ENCODE measurements at regions not wholly inside any gene's neighbourhood (a gene's known extent, or its start where the extent isn't known, plus 50 kb on each side); places are given as distances from the start of the nearest gene placed in this dataset.

DNA sequence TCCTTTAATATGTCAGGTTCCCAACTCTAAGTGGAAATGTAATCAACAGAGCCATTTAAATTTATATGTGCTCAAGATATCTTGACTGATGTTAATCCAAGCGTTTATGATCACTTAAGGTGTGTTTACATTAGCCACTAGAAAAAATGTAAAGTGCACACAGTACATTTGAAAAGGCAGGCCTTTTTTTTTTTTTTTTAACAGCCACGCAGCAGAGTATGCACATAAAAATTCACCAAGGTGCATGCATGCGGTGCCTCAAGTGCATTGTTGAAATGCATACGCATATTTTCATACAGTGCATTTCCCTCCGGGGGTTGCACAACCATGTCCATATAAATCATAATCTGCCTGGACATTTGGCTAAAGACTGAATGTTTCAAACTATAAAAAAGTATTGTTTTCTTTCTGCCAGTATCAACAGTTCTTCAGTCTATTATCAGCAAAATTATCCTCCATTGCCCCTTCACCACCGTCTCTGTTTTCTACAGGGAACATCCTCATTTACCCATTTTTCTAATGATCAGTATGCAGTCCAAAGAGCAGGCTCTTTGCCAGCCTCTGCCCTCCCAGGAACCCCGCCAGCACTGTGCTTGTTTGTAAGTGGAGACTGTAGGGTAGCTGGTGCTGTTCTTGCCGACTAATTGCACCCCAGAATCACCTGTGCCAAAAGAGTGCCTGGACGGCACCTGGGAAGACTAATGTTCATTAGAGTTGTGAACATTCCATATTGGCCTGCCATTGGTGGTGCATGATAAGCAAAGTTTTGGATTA, 611.2 kb upstream of the CFAP20DC start:
- peak overlapping the region; percentile 59 for H3K4me2 ChIP-seq
- ChIA-PET CTCF (interaction anchor here (0.6 kb wide), 1 partner anchor 197 kb away, joined by 3 read pairs; no protein-coding TSS in a partner anchor), POLR2A (no interaction called here)
- no peaks in the 10 kb centered on the region for H3K9me3 ChIP-seq
- peak; percentile 28 for FAIRE-seq
- H3K27ac ChIP-seq, result peak overlapping the region; percentile 82 to 91
- no peak for ATAC-seq
- TF ChIP-seq, protein P1, sequence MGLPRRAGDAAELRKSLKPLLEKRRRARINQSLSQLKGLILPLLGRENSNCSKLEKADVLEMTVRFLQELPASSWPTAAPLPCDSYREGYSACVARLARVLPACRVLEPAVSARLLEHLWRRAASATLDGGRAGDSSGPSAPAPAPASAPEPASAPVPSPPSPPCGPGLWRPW (IDR thresholded peaks at IDR 0.05), result no peak
- TF ChIP-seq, protein P2, sequence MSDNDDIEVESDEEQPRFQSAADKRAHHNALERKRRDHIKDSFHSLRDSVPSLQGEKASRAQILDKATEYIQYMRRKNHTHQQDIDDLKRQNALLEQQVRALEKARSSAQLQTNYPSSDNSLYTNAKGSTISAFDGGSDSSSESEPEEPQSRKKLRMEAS (IDR thresholded peaks at IDR 0.05), result peak; percentile 31; the same call in 1 of the 2 replicates
- peak; percentile 74 to 85 for TF ChIP-seq CEBPB (IDR thresholded peaks at IDR 0.05)
- TF ChIP-seq EP300 (IDR thresholded peaks at IDR 0.05), result peak in 1 of 2 experiments; percentile 21; a peak in 1 of 5 replicates
- no peak for TF ChIP-seq MAZ (IDR thresholded peaks at IDR 0.05; ENCODE audit: borderline replicate concordance, low read depth, low read length)
- TF ChIP-seq JUN (IDR thresholded peaks at IDR 0.05), result 0 out of 5 replicates have a peak, but pooled peaks of 1 of the 2 experiments have one; percentile 30
- no peak overlapping the region for H3K4me3 ChIP-seq
- DNase-seq (ENCODE audit: low read depth in 1 of 2, low spot score in 1 of 2), result peak in 1 of 2 experiments; percentile 19
- peaks cover 60% of the 10 kb centered on the region for H3K4me1 ChIP-seq
- WGBS (ENCODE audit: missing lambda C conversion rate), result 5% methylated on average over 8 of the region's 9 CpGs

- Histone ChIP-seq H3K4me2 (peak overlapping the region; percentile 59), H3K4me3 (no peak overlapping the region), H3K9me3 (no peaks in the 10 kb centered on the region), H3K27ac (peak overlapping the region; percentile 82 to 91), H3K4me1 (peaks cover 56% of the 10 kb centered on the region)
- 0% methylated on average over 1 of the region's 1 CpG for WGBS (ENCODE audit: missing lambda C conversion rate)
- no peak for TF ChIP-seq NFE2L2 (conservative IDR thresholded peaks at IDR 0.05; ENCODE audit: low read length)
- TF ChIP-seq, protein P3, sequence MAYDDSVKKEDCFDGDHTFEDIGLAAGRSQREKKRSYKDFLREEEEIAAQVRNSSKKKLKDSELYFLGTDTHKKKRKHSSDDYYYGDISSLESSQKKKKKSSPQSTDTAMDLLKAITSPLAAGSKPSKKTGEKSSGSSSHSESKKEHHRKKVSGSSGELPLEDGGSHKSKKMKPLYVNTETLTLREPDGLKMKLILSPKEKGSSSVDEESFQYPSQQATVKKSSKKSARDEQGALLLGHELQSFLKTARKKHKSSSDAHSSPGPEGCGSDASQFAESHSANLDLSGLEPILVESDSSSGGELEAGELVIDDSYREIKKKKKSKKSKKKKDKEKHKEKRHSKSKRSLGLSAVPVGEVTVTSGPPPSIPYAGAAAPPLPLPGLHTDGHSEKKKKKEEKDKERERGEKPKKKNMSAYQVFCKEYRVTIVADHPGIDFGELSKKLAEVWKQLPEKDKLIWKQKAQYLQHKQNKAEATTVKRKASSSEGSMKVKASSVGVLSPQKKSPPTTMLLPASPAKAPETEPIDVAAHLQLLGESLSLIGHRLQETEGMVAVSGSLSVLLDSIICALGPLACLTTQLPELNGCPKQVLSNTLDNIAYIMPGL (CRISPR knock-in tag; IDR thresholded peaks at IDR 0.05; ENCODE audit: borderline replicate concordance), result no peak
- no peak for TF ChIP-seq BHLHE40 (IDR thresholded peaks at IDR 0.05; ENCODE audit: low read depth, low read length)
- no peak for TF ChIP-seq HOXB5 (CRISPR knock-in tag; IDR thresholded peaks at IDR 0.05)
- TF ChIP-seq CHD4 (IDR thresholded peaks at IDR 0.05; ENCODE audit: borderline replicate concordance), result no peak
- TF ChIP-seq HOXA7 (CRISPR knock-in tag; IDR thresholded peaks at IDR 0.05), result no peak
- no peak for TF ChIP-seq HEYL (CRISPR knock-in tag; IDR thresholded peaks at IDR 0.05)
- POLR2A ChIA-PET, result no interaction called here
- DNase-seq (ENCODE audit: low read depth in 1 of 2, low spot score in 1 of 2), result peak in 1 of 2 experiments; percentile 14
- FAIRE-seq, result no peak
- ATAC-seq, result peak; percentile 38 to 54; a peak in 4 of 6 replicates
- CTCF ChIA-PET, result no interaction called here
Observed at GRCh38 chr3:59660376-59660775, 610.6 kb upstream of the CFAP20DC start.

DNA sequence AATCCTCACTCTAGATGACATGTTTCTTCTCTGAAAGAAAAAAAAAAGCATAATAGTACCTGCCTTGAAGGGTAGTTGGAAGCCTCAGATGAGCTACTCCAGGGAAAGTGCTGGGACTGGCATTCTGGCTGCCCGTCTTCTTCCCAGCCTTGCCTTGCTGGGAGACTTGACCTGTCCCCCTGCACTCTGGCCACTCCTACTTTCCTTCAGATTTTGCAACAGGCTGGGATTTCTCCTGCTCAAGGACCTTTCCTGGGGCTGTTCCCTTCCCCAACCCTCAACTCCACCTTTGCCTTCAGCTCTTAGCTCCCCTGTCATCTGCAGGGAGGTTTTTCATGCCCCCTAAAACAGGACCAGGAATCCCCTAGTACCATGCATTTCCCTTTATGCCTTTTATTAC, 609.9 kb upstream of the CFAP20DC start:
- TF ChIP-seq ZSCAN20 (CRISPR knock-in tag; IDR thresholded peaks at IDR 0.05), result no peak
- TF ChIP-seq JUN (IDR thresholded peaks at IDR 0.05), result no peak
- TF ChIP-seq EHMT2 (IDR thresholded peaks at IDR 0.05; ENCODE audit: low read depth), result no peak
- TF ChIP-seq HDAC2 (IDR thresholded peaks at IDR 0.05), result no peak
- no peak for TF ChIP-seq ZC3H11A (IDR thresholded peaks at IDR 0.05)
- no peak for TF ChIP-seq ESRRA (IDR thresholded peaks at IDR 0.05; ENCODE audit: borderline replicate concordance, low read length)
- TF ChIP-seq FOXS1 (CRISPR knock-in tag; IDR thresholded peaks at IDR 0.05), result no peak
- ATAC-seq (no peak), FAIRE-seq (no peak), DNase-seq (ENCODE audit: low read depth in 1 of 2, low spot score in 1 of 2) (no peak)
- ChIA-PET CTCF (no interaction called here), POLR2A (no interaction called here)
- Histone ChIP-seq H3K9me3 (no peaks in the 10 kb centered on the region), H3K27ac (peak overlapping the region; percentile 82 to 91), H3K4me2 (peak overlapping the region; percentile 59), H3K4me3 (no peak overlapping the region), H3K4me1 (peaks cover 50% of the 10 kb centered on the region)
- WGBS (ENCODE audit: missing lambda C conversion rate), result 10% methylated on average over 1 of the region's 1 CpG
